Fibroblast of villous mesenchyme (primary cell): ENCODE measurements at regions not wholly inside any gene's neighbourhood (a gene's known extent, or its start where the extent isn't known, plus 50 kb on each side); places are given as distances from the start of the nearest gene placed in this dataset.

Experiments used
- DNase-seq: peaks from one replicate; pipeline ENCODE4 v3.0.0-alpha.2; 2010; ENCODE audit warnings: low read depth
- H3K4me3 ChIP-seq: 2 replicates; pipeline ENCODE4 v1.5.1; 2011; ENCODE audit warnings: low read depth, mild to moderate bottlenecking, low read length
- CTCF ChIP-seq: IDR thresholded peaks from 2 replicates; pipeline ENCODE4 v1.5.1; 2012; ENCODE audit warnings: low read depth, mild to moderate bottlenecking, low read length; ENCODE audit not compliant: insufficient read depth

- H3K4me3 ChIP-seq, result no peak overlapping the region
- no peak for TF ChIP-seq CTCF
- no peak for DNase-seq
Observed at GRCh38 chr4:18676526-18676915, 655.0 kb upstream of the LCORL start.

DNA sequence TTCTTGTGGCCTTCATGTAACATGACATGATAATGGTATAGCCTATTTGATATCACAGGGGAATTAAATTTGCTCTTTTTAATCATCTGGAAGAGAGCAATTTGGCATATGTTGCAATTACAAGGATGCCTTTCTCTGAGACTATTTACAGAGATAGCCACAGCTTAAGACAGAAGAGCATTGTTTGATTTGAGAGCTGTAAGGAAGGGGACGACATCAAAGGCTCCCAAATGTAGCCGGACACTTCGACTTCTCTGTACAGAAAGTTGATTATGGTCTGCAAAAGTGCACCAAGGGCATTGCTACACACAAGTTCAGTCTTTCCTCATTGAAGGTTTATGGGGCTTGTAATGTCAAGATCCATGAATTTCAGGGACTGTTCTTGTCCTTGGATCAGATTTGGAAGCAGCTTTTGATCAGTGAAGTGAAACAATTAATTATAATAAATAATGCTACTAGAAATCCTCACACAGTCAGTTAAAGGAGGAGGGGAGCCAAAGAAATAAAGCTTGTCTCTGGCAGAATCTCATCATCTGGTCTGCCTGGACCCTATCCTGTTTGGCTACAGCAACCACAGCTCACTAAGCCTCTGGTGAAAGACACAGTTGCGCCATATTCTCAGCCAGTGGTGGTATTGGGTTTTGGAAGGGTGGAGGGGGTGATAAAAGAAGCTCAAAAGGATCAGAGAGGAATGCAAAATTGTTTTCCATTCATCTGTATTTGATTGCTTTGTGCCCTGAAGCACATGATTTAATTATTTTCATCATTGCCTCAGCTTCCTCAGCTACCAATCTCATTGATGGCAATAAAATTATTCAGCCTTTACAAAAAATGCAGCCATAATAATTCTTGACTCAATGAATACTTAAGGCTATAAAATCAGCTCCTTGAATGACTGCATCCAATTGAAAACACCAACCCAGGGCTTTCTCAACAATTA is 654.3 kb upstream of the LCORL start:
- DNase-seq, result no peak
- no peak overlapping the region for H3K4me3 ChIP-seq
- no peak for TF ChIP-seq CTCF

DNA sequence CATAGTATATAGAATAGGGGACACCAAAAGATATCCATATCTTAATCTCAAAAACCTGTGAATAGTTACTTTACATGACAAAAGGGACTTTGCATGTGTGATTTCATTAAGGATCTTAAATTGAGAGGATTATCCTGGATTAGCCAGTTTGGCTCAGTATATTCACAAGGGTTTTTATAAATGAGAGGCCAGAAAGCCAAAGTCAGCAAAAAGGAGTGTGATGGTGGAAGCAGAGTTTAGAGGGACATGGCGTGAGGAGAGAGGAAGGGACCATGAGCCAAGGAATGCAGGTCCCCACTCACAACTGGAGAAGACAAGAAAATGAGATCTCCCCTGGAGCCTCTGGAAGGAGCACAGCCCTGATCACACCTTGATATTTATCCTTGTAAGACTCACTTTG is 648.5 kb upstream of the LCORL start:
- no peak for TF ChIP-seq CTCF
- no peak for DNase-seq

GRCh38 chr4:18669390-18669789 is 647.8 kb upstream of the LCORL start:
- H3K4me3 ChIP-seq, result no peak overlapping the region
- DNase-seq, result no peak
- no peak for TF ChIP-seq CTCF

More for the DNA sequence above, 648.5 kb upstream of the LCORL start:
- no peak overlapping the region for H3K4me3 ChIP-seq

DNA sequence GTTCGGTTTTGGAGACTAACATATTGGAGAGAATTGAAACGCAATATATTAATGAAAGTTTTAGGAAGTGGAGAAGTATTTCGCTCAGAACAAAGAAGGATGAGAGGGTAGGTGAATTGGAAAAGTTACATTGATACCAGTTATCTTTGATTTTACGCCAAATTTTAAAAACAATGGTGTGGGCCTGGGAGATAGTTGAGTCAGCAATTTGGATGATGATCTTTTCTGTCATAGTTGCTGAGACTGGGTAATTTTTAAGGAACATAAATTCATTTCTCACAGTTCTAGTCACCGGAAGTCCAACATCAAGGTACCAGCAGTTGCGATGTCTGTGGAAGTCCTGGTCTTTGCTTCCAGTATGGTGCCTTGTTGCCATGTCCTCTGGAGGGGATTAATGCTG is 644.8 kb upstream of the LCORL start:
- no peak overlapping the region for H3K4me3 ChIP-seq
- no peak for TF ChIP-seq CTCF
- no peak for DNase-seq

DNA sequence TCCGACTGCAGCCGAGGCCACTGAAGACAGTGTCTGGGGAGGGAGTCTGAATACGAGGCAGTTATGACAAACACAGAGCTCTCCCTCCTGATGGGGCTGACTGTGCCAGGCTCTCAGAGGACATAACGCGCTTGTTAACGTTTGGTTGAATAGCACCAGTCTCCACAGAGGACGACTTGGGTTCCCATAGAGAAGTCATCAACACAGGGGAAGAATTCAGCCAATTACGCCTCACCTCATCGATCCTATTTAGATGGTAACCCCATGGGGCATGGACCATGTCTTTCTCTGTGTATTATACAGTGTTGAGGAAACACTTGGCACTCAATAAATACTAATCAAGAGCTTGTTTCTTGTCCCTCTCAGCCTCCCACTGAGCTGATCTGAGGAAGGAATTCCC is 642.6 kb upstream of the LCORL start:
- H3K4me3 ChIP-seq, result no peak overlapping the region
- no peak for TF ChIP-seq CTCF
- DNase-seq, result no peak

- H3K4me3 ChIP-seq, result no peak overlapping the region
- DNase-seq, result peak; percentile 1
- no peak for TF ChIP-seq CTCF
Observed at GRCh38 chr4:18645351-18645750, 623.8 kb upstream of the LCORL start.
